Spleen (tissue), 7 donors: ENCODE measurements at regions not wholly inside any gene's neighbourhood (a gene's known extent, or its start where the extent isn't known, plus 50 kb on each side); places are given as distances from the start of the nearest gene placed in this dataset.

Source experiments
- CTCF ChIP-seq, 11 experiments: fragments of 200-600 bp in 7 of 11; fragments of 450-650 bp in 4 of 11; sonication (generic) in 4 of 11; IDR thresholded peaks in 8 of 11; conservative IDR thresholded peaks in 3 of 11; 1 replicate in 7 of 11; 2 replicates in 4 of 11; pipeline versions ENCODE4 v1.4.0 to v1.8.0; 2016 to 2021; ENCODE audit warnings: antibody characterized with exemption in 11 of 11, inconsistent platforms in 4 of 11, mild to moderate bottlenecking in 1 of 11
- POLR2A ChIP-seq, 3 donors: fragments of 450-650 bp; IDR thresholded peaks; one replicate each; pipeline ENCODE4 v1.5.1; 2017; ENCODE audit warnings: antibody characterized with exemption in 3 of 3, mild to moderate bottlenecking in 1 of 3
- POLR2AphosphoS5 ChIP-seq, 3 donors: sonication (generic); formaldehyde crosslinking; IDR thresholded peaks; one replicate each; pipeline ENCODE4 v1.5.1; 2017; ENCODE audit warnings: antibody characterized with exemption in 3 of 3
- donor health status: DM: no; HTN: no; CAD: no; lungs with moderate emphysema.
- donor health status: DM: no; HTN: no; CAD: no.
- donor health status: DM: no; HTN: no; CAD: no.

GRCh38 chr20:21804802-21805201 lies 99.3 kb downstream of the PAX1 start:
- TF ChIP-seq POLR2A (IDR thresholded peaks at IDR 0.05) (no peak), CTCF (IDR thresholded peaks at IDR 0.05 in 8 of 11, conservative IDR thresholded peaks at IDR 0.05 in 3 of 11) (no peak), POLR2AphosphoS5 (IDR thresholded peaks at IDR 0.05) (no peak)
